ENCODE measurements at regions not wholly inside any gene's neighbourhood (a gene's known extent, or its start where the extent isn't known, plus 50 kb on each side); places are given as distances from the start of the nearest gene placed in this dataset.
"Not testable (repeated sequence)": the region's sequence is repeated elsewhere in the genome, so short reads cannot be mapped to it uniquely, and the experiment has no call there.

GRCh38 chr4:56142088-56142487 lies 193.3 kb downstream of the CEP135 start:
- no peak overlapping the region for H3K27ac Mint-ChIP-seq

GRCh38 chr4:56139241-56139827 lies 190.6 kb downstream of the CEP135 start:
- no peak overlapping the region for H3K4me3 Mint-ChIP-seq
- Histone ChIP-seq H3K4me2 (replicated peaks; ENCODE audit: extremely low read depth, low read length, poor library complexity, severe bottlenecking) (no peak overlapping the region), H3K9ac (ENCODE audit: insufficient read depth, low read length, poor library complexity, severe bottlenecking) (no peak overlapping the region), H3K79me2 (ENCODE audit: insufficient read depth, low read length) (no peaks in the 10 kb centered on the region), H2AFZ (ENCODE audit: insufficient read depth, low read depth, low read length, poor library complexity, severe bottlenecking) (no peak overlapping the region), H3K27me3 (ENCODE audit: control insufficient read depth in 2 of 2, insufficient read depth in 2 of 2, low read length in 2 of 2) (no peaks in the 10 kb centered on the region), H3K27ac (ENCODE audit: low read depth in 1 of 2, low read length in 2 of 2) (no peak overlapping the region), H3K4me3 (replicated peaks in 1 of 3; ENCODE audit: low read depth in 2 of 3, low read length in 3 of 3) (no peak overlapping the region), H4K20me1 (ENCODE audit: insufficient read depth, low read length) (no peaks in the 10 kb centered on the region), H3K36me3 (replicated peaks in 1 of 2; ENCODE audit: control insufficient read depth in 1 of 2, insufficient read depth in 2 of 2, low read length in 2 of 2) (no peaks in the 10 kb centered on the region), H3K9me3 (replicated peaks in 1 of 2; ENCODE audit: control insufficient read depth in 1 of 2, insufficient read depth in 1 of 2, low read length in 2 of 2) (no peaks in the 10 kb centered on the region), H3K4me1 (ENCODE audit: control insufficient read depth in 1 of 2, insufficient read depth in 2 of 2, low read length in 2 of 2) (no peaks in the 10 kb centered on the region)
- no peak for DNase-seq
- no CpG with 5 or more reads among the region's 1 CpG for WGBS (ENCODE audit: insufficient coverage)
- no peak overlapping the region for H3K27ac Mint-ChIP-seq
- H3K4me1 Mint-ChIP-seq: no peaks in the 10 kb centered on the region
- no peaks in the 10 kb centered on the region for H3K27me3 Mint-ChIP-seq (ENCODE audit: low read depth in 3 of 3)
- H3K36me3 Mint-ChIP-seq: no peaks in the 10 kb centered on the region
- no peaks in the 10 kb centered on the region for H3K9me3 Mint-ChIP-seq
- intact Hi-C loops (cut with micrococcal nuclease): no loop called here
- no peak for TF ChIP-seq CTCF (IDR thresholded peaks at IDR 0.05)

More at GRCh38 chr4:56142088-56142487, 193.3 kb downstream of the CEP135 start:
- Histone ChIP-seq H4K20me1 (ENCODE audit: insufficient read depth, low read length) (no peaks in the 10 kb centered on the region), H3K27me3 (ENCODE audit: control insufficient read depth in 2 of 2, insufficient read depth in 2 of 2, low read length in 2 of 2) (no peaks in the 10 kb centered on the region), H3K36me3 (replicated peaks in 1 of 2; ENCODE audit: control insufficient read depth in 1 of 2, insufficient read depth in 2 of 2, low read length in 2 of 2) (no peaks in the 10 kb centered on the region), H3K4me1 (ENCODE audit: control insufficient read depth in 1 of 2, insufficient read depth in 2 of 2, low read length in 2 of 2) (no peaks in the 10 kb centered on the region), H3K9ac (ENCODE audit: insufficient read depth, low read length, poor library complexity, severe bottlenecking) (no peak overlapping the region), H3K27ac (ENCODE audit: low read depth in 1 of 2, low read length in 2 of 2) (no peak overlapping the region), H3K79me2 (ENCODE audit: insufficient read depth, low read length) (no peaks in the 10 kb centered on the region), H3K4me3 (replicated peaks in 1 of 3; ENCODE audit: low read depth in 2 of 3, low read length in 3 of 3) (no peak overlapping the region), H3K9me3 (replicated peaks in 1 of 2; ENCODE audit: control insufficient read depth in 1 of 2, insufficient read depth in 1 of 2, low read length in 2 of 2) (no peaks in the 10 kb centered on the region), H2AFZ (ENCODE audit: insufficient read depth, low read depth, low read length, poor library complexity, severe bottlenecking) (no peak overlapping the region), H3K4me2 (replicated peaks; ENCODE audit: extremely low read depth, low read length, poor library complexity, severe bottlenecking) (no peak overlapping the region)
- H3K4me1 Mint-ChIP-seq: no peaks in the 10 kb centered on the region
- no CpG with 5 or more reads among the region's 1 CpG for WGBS (ENCODE audit: insufficient coverage)
- DNase-seq: no peak
- H3K9me3 Mint-ChIP-seq: peaks cover 0 to 3% (median 0%) of the 10 kb centered on the region in 7 donors
- no peak for TF ChIP-seq CTCF (IDR thresholded peaks at IDR 0.05)
- H3K36me3 Mint-ChIP-seq: no peaks in the 10 kb centered on the region
- intact Hi-C loops (cut with micrococcal nuclease): no loop called here
- H3K27me3 Mint-ChIP-seq (ENCODE audit: low read depth in 3 of 3): peaks cover 0 to 3% (median 0%) of the 10 kb centered on the region in 3 donors
- no peak overlapping the region for H3K4me3 Mint-ChIP-seq

- H3K9me3 ChIP-seq (replicated peaks in 1 of 2; ENCODE audit: control insufficient read depth in 1 of 2, insufficient read depth in 1 of 2, low read length in 2 of 2); H3K9me3 Mint-ChIP-seq; H3K4me1 ChIP-seq (ENCODE audit: control insufficient read depth in 1 of 2, insufficient read depth in 2 of 2, low read length in 2 of 2); H3K4me2 ChIP-seq (replicated peaks; ENCODE audit: extremely low read depth, low read length, poor library complexity, severe bottlenecking); H3K9ac ChIP-seq (ENCODE audit: insufficient read depth, low read length, poor library complexity, severe bottlenecking); H3K36me3 Mint-ChIP-seq; H3K27ac ChIP-seq (ENCODE audit: low read depth in 1 of 2, low read length in 2 of 2); H2AFZ ChIP-seq (ENCODE audit: insufficient read depth, low read depth, low read length, poor library complexity, severe bottlenecking); H3K4me1 Mint-ChIP-seq; H3K27me3 ChIP-seq (ENCODE audit: control insufficient read depth in 2 of 2, insufficient read depth in 2 of 2, low read length in 2 of 2); intact Hi-C loops (cut with micrococcal nuclease); H3K4me3 ChIP-seq (replicated peaks in 1 of 3; ENCODE audit: low read depth in 2 of 3, low read length in 3 of 3); H3K79me2 ChIP-seq (ENCODE audit: insufficient read depth, low read length); H3K27me3 Mint-ChIP-seq (ENCODE audit: low read depth in 3 of 3); H3K4me3 Mint-ChIP-seq; H3K36me3 ChIP-seq (replicated peaks in 1 of 2; ENCODE audit: control insufficient read depth in 1 of 2, insufficient read depth in 2 of 2, low read length in 2 of 2); DNase-seq; H4K20me1 ChIP-seq (ENCODE audit: insufficient read depth, low read length): not testable (repeated sequence)
- 80% methylated on average over 2 of the region's 8 CpGs for WGBS (ENCODE audit: insufficient coverage)
- H3K27ac Mint-ChIP-seq: peak overlapping the region in 1 of 7 donors; percentile 42
Measured at GRCh38 chr4:56134834-56135233, 186.1 kb downstream of the CEP135 start.
